Fibroblast of skin of back (primary cell): ENCODE measurements at regions not wholly inside any gene's neighbourhood (a gene's known extent, or its start where the extent isn't known, plus 50 kb on each side); places are given as distances from the start of the nearest gene placed in this dataset.

Experiments
- DNase-seq: peaks from one replicate; pipeline ENCODE4 v3.0.0-alpha.2; 2013

- no peak for DNase-seq
Measured at GRCh38 chr9:515665-516064, 301.0 kb downstream of the DOCK8 start.

GRCh38 chr9:517993-518392 is 303.3 kb downstream of the DOCK8 start:
- no peak for DNase-seq

DNA sequence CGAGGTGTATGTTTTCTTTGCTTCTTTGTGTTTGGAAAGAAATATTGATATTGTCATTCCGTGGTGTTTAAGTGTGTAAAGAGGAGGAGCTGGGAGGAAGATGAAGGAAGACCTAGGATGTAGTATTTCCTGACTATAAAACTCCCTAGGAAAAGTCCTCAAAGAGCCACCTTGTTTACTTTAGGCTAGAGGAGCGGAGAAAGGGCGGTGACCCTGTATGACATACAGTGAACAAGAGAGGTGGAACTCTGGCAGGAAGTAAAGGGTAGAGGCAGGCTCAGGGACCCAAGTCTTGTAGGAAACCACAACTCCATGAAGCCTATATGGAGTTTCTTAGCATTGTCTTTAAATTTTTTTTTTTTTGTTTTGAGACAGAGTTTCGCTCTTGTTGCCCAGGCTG is 303.9 kb downstream of the DOCK8 start:
- no peak for DNase-seq

DNA sequence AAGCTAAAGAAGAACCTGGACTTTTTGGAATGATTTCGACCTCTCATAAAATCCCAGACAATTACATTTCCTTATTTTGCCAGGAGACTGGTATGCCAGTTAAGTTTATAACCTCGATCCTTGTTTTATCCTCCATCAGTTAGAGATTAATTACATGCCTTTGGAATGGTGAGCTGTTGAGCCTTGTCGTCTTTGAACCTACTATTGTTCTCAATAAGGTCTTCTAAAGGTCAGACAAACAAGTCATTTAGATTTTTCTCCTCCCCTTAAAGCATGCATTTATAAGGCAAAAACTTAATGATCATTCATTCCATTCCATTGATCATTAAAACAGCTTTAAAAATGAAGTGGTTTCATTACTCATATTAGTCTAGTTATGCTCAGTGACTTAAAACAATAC is 304.9 kb downstream of the DOCK8 start:
- no peak for DNase-seq

DNA sequence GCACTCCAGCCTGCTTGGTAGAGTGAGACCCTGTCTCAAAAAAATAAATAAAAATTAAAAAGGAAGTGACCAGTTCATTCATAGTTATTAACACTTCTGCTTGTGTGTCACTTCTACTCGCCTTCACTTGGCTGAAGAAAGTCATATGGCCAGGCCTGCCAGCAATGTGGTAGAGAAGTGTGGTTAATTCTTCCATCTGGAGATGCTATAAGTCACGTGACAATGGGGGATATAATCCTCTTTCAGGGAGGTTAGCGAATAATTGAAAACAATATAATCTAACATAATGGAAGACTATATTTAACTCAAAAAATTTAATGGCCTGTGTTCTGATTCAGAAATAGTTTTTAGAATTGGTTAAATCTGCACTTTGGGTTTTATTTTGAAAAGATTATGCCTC is 305.6 kb downstream of the DOCK8 start:
- DNase-seq, result no peak

DNA sequence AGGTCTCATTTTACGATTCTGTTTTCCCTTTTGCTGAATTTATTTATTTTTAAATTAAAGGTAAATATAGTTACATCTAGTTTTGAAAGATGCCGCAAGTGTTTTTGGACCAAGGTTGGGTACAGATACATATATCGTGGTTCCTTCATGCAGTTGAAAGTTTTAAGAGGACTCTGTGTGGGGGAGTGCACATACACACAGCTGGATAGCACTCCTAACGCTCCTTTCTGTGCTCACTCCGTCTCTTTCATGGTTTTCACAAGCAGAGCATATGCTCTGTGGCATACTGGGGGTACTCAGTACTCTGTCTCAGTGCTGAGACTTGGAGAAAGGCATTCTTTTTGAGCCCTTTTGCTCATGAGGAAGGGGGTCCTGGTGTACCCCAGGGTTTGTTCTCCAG is 307.5 kb downstream of the DOCK8 start:
- DNase-seq, result no peak

DNA sequence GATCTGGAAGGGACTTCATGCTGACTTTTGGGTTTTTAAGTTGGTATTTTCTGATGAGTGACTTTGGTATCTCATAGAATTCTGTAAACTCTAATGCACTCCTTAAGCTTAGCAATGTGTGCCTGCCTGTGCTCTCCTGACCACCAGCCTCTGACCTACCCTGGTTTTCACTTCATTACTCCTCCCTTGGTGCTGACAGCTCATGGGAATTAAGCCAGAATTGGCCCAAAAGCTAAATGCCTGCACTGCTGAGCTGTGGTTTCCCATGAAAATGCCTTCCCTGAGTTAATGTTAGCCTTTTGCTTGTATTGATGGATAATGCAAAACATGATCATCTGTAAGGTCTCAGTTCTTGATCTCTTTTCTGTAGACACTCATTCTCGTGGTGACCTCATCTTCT is 308.0 kb downstream of the DOCK8 start:
- DNase-seq, result no peak

GRCh38 chr9:523444-523843 is 308.8 kb downstream of the DOCK8 start:
- no peak for DNase-seq

- DNase-seq, result no peak
Measured at GRCh38 chr9:524008-524407, 309.3 kb downstream of the DOCK8 start.

DNA sequence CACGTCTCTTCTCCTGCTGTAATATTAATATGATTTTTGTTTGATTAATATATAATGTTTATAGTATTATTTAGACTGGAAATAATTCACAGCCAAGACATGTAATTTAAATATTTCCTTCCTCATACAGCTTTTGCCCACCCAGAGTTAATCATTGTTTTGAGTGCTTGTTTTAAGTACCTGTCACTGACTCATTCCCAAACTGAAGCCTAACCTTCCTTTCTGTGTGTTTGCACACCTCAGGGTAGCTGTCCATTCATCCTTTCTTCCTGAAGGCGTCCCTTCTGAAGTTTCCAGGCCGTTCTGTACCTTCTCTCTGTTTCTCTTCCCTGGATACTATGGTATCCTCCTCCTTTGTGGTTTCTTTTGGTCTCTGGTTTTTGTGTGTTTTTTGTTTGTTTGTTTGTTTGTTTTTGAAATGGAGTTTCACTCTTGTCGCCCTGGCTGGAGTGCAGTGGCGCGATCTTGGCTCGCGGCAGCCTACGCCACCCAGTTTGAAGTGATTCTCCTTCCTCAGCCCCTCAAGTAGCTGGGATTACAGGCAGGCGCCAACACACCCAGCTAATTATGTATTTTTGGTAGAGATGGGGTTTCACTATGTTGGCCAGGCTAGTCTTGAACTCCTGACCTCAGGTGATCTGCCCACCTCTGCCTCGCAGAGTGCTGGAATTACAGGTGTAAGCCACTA is 312.4 kb downstream of the DOCK8 start:
- DNase-seq, result no peak

DNA sequence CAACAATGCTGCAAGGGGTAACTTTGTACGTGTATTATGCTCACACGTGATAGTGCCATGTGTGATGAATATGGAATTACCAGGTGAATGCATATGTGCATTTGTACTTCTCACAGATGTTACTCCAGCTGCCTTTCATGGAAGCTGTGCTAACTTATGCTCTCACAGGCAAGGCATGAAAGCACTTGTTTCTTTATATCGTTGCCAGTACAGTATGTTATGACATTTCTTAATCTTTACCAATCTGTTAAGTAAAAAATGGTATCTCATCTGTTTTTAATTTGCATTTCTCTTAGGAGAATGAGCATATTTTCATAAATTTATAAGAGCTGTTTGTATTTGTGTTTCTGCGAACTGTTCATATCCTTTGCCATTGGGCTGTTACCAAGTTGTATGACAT is 311.8 kb upstream of the DMRT1 start:
- DNase-seq, result no peak

- peak; percentile 42 for DNase-seq
Measured at GRCh38 chr9:530681-531080, 310.8 kb upstream of the DMRT1 start.

DNA sequence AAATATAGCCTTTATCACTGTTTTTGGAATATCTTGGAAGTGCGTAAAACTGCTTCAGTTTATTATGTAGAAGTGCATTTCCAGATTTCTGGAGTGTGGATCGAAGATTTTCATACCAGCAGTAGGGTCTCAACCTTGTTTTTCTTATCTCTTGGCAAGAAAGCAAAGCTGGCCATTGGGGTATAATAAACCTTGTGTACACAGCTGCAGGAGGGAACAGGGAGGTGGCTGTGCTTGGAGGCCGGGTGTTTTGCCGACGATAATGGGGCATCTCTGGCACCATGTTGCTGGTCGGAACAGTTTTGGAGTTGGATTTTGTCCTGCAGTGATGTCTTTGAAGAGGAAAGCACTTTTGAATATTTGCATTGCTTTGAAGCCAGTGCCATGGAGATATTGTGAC is 308.8 kb upstream of the DMRT1 start:
- DNase-seq, result no peak

GRCh38 chr9:534886-535285 is 306.6 kb upstream of the DMRT1 start:
- DNase-seq, result no peak

DNA sequence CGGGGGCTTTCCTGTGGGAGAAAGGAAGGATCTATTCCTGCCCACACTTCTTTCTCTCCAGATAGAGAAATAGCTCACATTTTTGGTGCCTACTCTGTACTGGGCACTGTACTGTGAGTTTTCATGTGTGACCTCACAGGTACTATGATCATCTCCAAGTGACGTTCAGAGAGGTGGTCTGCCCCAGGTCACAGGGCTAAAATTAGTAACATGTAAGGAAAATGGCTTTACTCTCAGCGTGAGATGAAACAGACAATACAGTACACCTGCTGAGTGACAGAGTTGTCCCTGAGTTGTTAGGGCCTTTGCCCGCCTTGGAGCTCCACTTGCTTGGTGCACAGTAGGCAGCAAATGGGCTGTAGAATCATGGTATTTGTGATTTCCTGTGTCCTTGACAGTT is 306.1 kb upstream of the DMRT1 start:
- no peak for DNase-seq

- no peak for DNase-seq
Measured at GRCh38 chr9:536597-537511, 304.6 kb upstream of the DMRT1 start.

GRCh38 chr9:543478-543877 is 298.0 kb upstream of the DMRT1 start:
- DNase-seq, result no peak

GRCh38 chr9:545480-545879 is 296.0 kb upstream of the DMRT1 start:
- no peak for DNase-seq

GRCh38 chr9:546235-546634 is 295.3 kb upstream of the DMRT1 start:
- no peak for DNase-seq

DNA sequence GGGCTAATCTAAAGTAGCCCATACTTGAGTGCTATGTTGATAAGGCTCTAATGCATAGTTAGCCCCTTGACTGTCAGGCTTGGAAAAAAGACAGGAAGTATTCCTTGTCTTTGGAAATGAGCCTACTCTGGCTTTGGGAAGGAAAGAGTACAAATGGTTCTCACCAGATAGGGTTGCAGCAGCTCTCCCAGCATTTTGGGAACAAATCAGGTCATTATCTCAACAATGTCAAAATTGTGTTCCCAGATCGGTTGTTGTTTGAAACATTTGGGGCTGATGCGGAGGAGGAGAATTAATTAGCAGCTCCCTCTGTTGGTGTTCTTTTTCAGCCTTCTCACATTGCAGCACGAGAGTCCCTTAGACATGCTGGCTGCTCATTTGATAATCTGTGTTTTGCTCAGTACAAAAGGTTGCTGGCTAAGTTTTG is 294.7 kb upstream of the DMRT1 start:
- DNase-seq, result no peak

DNA sequence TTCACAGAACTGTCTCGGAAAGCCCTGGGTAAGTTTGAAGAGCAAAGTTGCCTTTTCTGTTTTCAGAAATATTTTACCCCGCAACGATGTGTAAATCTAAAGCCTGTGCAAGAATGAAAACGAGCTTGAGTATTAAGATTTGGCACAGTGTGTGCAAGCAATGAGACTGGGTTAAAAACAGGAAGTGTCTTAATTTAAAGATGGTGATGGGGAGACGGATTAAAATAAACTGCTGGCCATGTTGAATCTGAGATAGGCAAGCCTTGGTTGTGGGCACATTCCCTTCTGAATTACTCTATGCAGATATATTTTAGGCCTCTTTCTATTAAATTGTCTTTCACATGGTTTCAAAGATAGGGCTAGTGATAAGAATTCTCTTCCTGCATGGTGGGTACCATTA is 294.2 kb upstream of the DMRT1 start:
- DNase-seq, result no peak

GRCh38 chr9:549455-549997 is 292.0 kb upstream of the DMRT1 start:
- no peak for DNase-seq

GRCh38 chr9:550333-550732 is 291.2 kb upstream of the DMRT1 start:
- no peak for DNase-seq
